A549 (cell line): ENCODE measurements at regions not wholly inside any gene's neighbourhood (a gene's known extent, or its start where the extent isn't known, plus 50 kb on each side); places are given as distances from the start of the nearest gene placed in this dataset.
"Not testable (repeated sequence)": the region's sequence is repeated elsewhere in the genome, so short reads cannot be mapped to it uniquely, and the experiment has no call there.

ENCODE experiments used
- CTCF ChIP-seq: fragments of >200 bp; sonication (Bioruptor Twin); formaldehyde crosslinking; IDR thresholded peaks from 3 replicates; pipeline ENCODE4 v1.5.1; 2016
- FOSL2 ChIP-seq, 2 experiments: fragments of 450-650 bp in 1 of 2; fragments of >200 bp in 1 of 2; sonication (Bioruptor Twin) in 1 of 2; formaldehyde crosslinking; IDR thresholded peaks; 2 replicates each; pipeline versions ENCODE4 v1.5.0 to v1.6.1; 2016 to 2020; ENCODE audit warnings: mild to moderate bottlenecking in 1 of 2, moderate library complexity in 1 of 2
- JUNB ChIP-seq: fragments of >200 bp; sonication (Bioruptor Twin); formaldehyde crosslinking; IDR thresholded peaks from 2 replicates; pipeline ENCODE4 v1.6.1; 2016
- POLR2A ChIP-seq: IDR thresholded peaks from 2 replicates; pipeline ENCODE4 v1.6.1; 2012; ENCODE audit warnings: mild to moderate bottlenecking, low read length
- POLR2AphosphoS2 ChIP-seq: conservative IDR thresholded peaks from 2 replicates; pipeline ENCODE4 v1.6.1; 2012; ENCODE audit warnings: low read length, improper control_type of control experiment, inconsistent platforms

GRCh38 chr15:25566545-25566944, 127.7 kb upstream of the UBE3A start:
- not testable (repeated sequence) for TF ChIP-seq CTCF; POLR2A; JUNB; FOSL2 (IDR thresholded peaks at IDR 0.05); FOSL2 (CRISPR knock-in tag; IDR thresholded peaks at IDR 0.05); POLR2AphosphoS2
